Activated CD8-positive, alpha-beta memory T cell treated with anti-CD3 and anti-CD28 coated beads, Interleukin-2, amount 10 ng/mL, durations not matched to agents 7 days and 5 days (primary cell): ENCODE measurements at regions not wholly inside any gene's neighbourhood (a gene's known extent, or its start where the extent isn't known, plus 50 kb on each side); places are given as distances from the start of the nearest gene placed in this dataset.

ENCODE experiments used
- ATAC-seq: fragments of 150-1000 bp; cut with Tn5 transposase; one replicate; pipeline ENCODE4 v1.10.0; 2021; ENCODE audit warnings: moderate library complexity
- CTCF ChIA-PET: fragments of 350-600 bp; sonication (Branson Sonifier 250); formaldehyde crosslinking; loops from one replicate; lab custom pipeline; 2021; ENCODE audit warnings: antibody characterized with exemption; lab: Charles Lee
- DNase-seq: peaks from one replicate; pipeline ENCODE4 v3.0.0-alpha.2; 2020
- H3K27ac Mint-ChIP-seq: one replicate; pipeline ENCODE4 v1.8.0; 2021; ENCODE audit warnings: mild to moderate bottlenecking, mixed read lengths
- H3K27me3 Mint-ChIP-seq: one replicate; pipeline ENCODE4 v1.8.0; 2021; ENCODE audit warnings: mixed read lengths
- H3K36me3 Mint-ChIP-seq: one replicate; pipeline ENCODE4 v1.8.0; 2021; ENCODE audit warnings: mild to moderate bottlenecking, mixed read lengths
- H3K4me1 Mint-ChIP-seq: one replicate; pipeline ENCODE4 v1.8.0; 2021; ENCODE audit warnings: mixed read lengths
- H3K4me3 Mint-ChIP-seq: one replicate; pipeline ENCODE4 v1.8.0; 2021; ENCODE audit warnings: mild to moderate bottlenecking, moderate library complexity, mixed read lengths
- H3K9me3 Mint-ChIP-seq: one replicate; pipeline ENCODE4 v1.8.0; 2022; ENCODE audit warnings: low read depth, mixed read lengths

GRCh38 chr7:46993396-46993795 lies 588.5 kb downstream of the TNS3 start:
- no peaks in the 10 kb centered on the region for H3K27me3 Mint-ChIP-seq
- ATAC-seq: no peak
- no peak for DNase-seq
- no peak overlapping the region for H3K4me3 Mint-ChIP-seq
- no peaks in the 10 kb centered on the region for H3K9me3 Mint-ChIP-seq
- CTCF ChIA-PET: no interaction called here
- H3K4me1 Mint-ChIP-seq: no peaks in the 10 kb centered on the region
- H3K36me3 Mint-ChIP-seq: no peaks in the 10 kb centered on the region
- H3K27ac Mint-ChIP-seq: no peak overlapping the region

DNA sequence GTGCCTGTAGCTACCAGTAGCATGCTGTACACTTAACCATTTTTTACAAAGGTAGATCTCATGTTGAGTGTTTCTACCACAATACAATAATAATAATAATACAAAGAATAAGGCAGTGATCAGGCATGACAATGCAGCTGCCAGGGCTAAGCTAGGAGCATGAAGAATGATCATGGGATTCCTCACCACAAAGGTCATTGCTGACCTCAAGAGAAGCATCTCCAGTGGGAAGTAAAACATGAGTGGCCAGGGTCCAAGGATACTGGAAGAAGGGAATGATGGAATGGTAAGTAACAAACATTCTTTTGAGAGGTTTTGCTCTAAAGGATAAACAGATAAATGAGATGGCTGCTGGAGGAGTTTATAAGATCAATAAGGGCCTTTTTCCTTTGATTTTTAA lies 591.1 kb downstream of the TNS3 start:
- Mint-ChIP-seq H3K4me1 (no peaks in the 10 kb centered on the region), H3K4me3 (no peak overlapping the region), H3K27ac (no peak overlapping the region), H3K36me3 (no peaks in the 10 kb centered on the region), H3K27me3 (no peaks in the 10 kb centered on the region), H3K9me3 (no peaks in the 10 kb centered on the region)
- CTCF ChIA-PET: no interaction called here
- ATAC-seq: no peak
- DNase-seq: no peak

DNA sequence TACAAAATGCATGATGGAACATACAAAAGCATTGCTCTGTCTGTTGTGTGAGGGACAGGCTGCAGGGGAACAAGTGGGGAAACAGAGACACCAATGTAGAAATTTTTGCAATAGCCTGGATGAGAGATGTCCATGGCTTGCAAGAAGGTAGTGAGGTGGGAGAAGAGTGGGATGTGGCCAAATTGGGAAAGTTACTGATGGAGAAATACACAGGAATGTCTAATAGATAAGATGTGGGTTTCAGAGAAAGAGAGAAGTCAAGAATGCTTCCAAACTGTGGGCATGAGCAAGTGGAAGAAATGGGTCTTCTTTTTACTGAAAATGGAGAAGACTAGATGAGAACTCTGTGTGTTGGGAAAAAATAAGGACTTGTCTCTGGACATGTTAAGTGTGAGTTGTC lies 592.7 kb downstream of the TNS3 start:
- CTCF ChIA-PET: no interaction called here
- no peaks in the 10 kb centered on the region for H3K4me1 Mint-ChIP-seq
- no peak for DNase-seq
- no peaks in the 10 kb centered on the region for H3K27me3 Mint-ChIP-seq
- H3K4me3 Mint-ChIP-seq: no peak overlapping the region
- H3K36me3 Mint-ChIP-seq: no peaks in the 10 kb centered on the region
- no peak overlapping the region for H3K27ac Mint-ChIP-seq
- no peaks in the 10 kb centered on the region for H3K9me3 Mint-ChIP-seq
- ATAC-seq: no peak

DNA sequence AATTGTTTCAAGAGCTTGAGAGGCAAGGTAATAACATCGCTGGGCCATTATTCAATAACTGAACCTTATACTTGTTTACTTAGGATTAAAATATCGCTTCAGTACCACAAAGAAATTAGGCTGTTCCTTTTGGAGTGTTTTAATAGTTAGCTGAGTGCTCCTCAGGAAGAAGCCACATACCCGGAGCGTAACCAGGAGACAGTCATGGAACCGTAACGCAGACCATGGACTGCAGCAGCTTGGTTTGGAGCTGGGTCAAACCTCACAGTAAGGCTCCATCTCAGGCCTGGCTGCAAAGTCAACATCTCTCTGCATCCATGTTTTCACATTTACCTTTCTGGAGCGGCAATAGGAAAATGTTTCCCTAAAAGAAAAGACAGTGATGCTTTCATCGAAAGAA lies 599.0 kb downstream of the TNS3 start:
- H3K36me3 Mint-ChIP-seq: no peaks in the 10 kb centered on the region
- CTCF ChIA-PET: no interaction called here
- H3K27ac Mint-ChIP-seq: no peak overlapping the region
- H3K27me3 Mint-ChIP-seq: no peaks in the 10 kb centered on the region
- ATAC-seq (no peak), DNase-seq (no peak)
- H3K4me1 Mint-ChIP-seq: no peaks in the 10 kb centered on the region
- H3K4me3 Mint-ChIP-seq: no peak overlapping the region
- H3K9me3 Mint-ChIP-seq: no peaks in the 10 kb centered on the region

GRCh38 chr7:46979439-46979838 lies 602.5 kb downstream of the TNS3 start:
- H3K27ac Mint-ChIP-seq: no peak overlapping the region
- no peaks in the 10 kb centered on the region for H3K27me3 Mint-ChIP-seq
- H3K4me3 Mint-ChIP-seq: no peak overlapping the region
- no peaks in the 10 kb centered on the region for H3K4me1 Mint-ChIP-seq
- no peaks in the 10 kb centered on the region for H3K9me3 Mint-ChIP-seq
- no peaks in the 10 kb centered on the region for H3K36me3 Mint-ChIP-seq
- no peak for DNase-seq
- ATAC-seq: no peak
- CTCF ChIA-PET: no interaction called here

DNA sequence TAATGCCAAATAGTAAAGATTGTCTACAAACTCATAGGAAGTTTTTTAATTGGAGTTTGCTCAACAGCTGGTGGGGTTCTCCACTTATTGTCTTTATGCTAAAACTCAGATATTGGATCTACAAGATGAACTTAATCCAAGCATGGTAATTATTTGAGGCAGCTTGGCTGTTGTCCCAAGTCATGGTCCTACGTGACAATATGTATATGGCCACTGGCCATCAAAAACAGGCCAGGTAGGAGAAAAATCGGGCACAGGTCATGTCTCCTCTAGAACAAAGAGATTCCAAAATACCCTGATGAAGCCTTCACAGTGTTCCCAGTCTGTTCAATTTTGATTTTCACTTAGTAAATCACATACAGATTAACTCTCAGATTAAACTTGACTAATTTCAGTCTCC lies 606.4 kb downstream of the TNS3 start:
- Mint-ChIP-seq H3K4me3 (no peak overlapping the region), H3K4me1 (no peaks in the 10 kb centered on the region), H3K36me3 (no peaks in the 10 kb centered on the region), H3K27ac (no peak overlapping the region), H3K9me3 (peaks cover 3% of the 10 kb centered on the region), H3K27me3 (no peaks in the 10 kb centered on the region)
- DNase-seq (no peak), ATAC-seq (no peak)
- CTCF ChIA-PET: no interaction called here

DNA sequence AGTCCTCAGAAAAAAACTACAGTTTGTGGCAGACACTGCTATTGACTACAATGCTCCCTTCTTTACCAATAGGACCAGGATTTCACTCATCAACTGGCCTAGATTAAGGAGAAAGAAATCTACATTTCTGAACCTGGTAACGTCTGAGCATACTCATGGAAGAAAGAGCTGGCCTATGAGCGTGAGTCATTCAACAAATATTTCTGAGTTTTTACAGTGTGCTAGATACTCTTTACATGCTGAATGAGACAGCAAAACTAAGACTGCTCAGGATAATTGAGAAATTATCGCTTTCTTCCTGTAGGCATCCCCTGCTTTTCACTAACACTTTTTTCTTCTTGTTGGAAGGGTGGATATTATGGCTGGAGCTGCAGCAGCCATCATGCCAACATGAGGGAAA lies 609.7 kb downstream of the TNS3 start:
- H3K9me3 Mint-ChIP-seq: peaks cover 5% of the 10 kb centered on the region
- H3K36me3 Mint-ChIP-seq: no peaks in the 10 kb centered on the region
- no peak for ATAC-seq
- H3K27me3 Mint-ChIP-seq: no peaks in the 10 kb centered on the region
- H3K4me1 Mint-ChIP-seq: no peaks in the 10 kb centered on the region
- no peak for DNase-seq
- no peak overlapping the region for H3K27ac Mint-ChIP-seq
- CTCF ChIA-PET: no interaction called here
- no peak overlapping the region for H3K4me3 Mint-ChIP-seq

DNA sequence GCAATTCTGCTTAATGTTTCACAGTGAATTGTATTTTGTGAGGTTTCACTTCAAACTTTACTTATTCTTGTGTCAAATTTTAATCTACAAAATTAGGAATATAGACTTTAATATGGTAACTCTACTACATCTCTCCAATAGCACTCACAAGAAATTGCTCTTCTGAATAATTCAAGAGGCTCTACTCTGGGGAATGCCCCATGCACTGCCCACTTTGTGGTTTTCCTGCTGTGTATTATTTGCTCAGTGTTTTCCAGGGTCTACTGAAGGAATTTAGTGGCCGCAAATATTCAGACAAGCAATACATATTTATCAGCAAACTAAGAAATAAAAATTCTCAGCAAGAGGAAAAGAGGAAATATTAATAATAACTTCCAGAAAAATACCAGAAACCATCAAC lies 611.4 kb downstream of the TNS3 start:
- ATAC-seq: no peak
- H3K27me3 Mint-ChIP-seq: no peaks in the 10 kb centered on the region
- CTCF ChIA-PET: no interaction called here
- H3K4me1 Mint-ChIP-seq: no peaks in the 10 kb centered on the region
- no peak for DNase-seq
- peaks cover 5% of the 10 kb centered on the region for H3K9me3 Mint-ChIP-seq
- no peak overlapping the region for H3K27ac Mint-ChIP-seq
- no peak overlapping the region for H3K4me3 Mint-ChIP-seq
- H3K36me3 Mint-ChIP-seq: no peaks in the 10 kb centered on the region

DNA sequence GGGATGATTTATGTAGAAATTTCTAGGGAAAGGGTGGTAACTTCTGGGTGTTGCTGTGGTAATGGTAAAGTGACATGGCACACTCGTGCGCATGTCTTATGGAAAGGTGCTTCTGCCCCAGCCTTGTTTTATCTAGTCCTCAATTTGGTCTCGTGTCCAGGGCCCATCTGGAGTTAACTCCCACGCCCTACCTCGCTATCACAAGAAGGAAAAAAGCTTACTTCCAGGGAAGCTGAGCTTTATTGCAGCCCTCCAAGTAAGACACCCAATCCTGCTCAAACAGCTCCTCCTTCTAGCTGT lies 611.8 kb downstream of the TNS3 start:
- no peak overlapping the region for H3K4me3 Mint-ChIP-seq
- CTCF ChIA-PET: no interaction called here
- H3K4me1 Mint-ChIP-seq: no peaks in the 10 kb centered on the region
- H3K27ac Mint-ChIP-seq: no peak overlapping the region
- peaks cover 5% of the 10 kb centered on the region for H3K9me3 Mint-ChIP-seq
- no peak for ATAC-seq
- H3K36me3 Mint-ChIP-seq: no peaks in the 10 kb centered on the region
- H3K27me3 Mint-ChIP-seq: no peaks in the 10 kb centered on the region
- DNase-seq: no peak

GRCh38 chr7:46969303-46970130 lies 612.4 kb downstream of the TNS3 start:
- Mint-ChIP-seq H3K36me3 (no peaks in the 10 kb centered on the region), H3K4me1 (no peaks in the 10 kb centered on the region), H3K27me3 (no peaks in the 10 kb centered on the region), H3K4me3 (no peak overlapping the region), H3K9me3 (peaks cover 9% of the 10 kb centered on the region), H3K27ac (no peak overlapping the region)
- CTCF ChIA-PET: no interaction called here
- DNase-seq (no peak), ATAC-seq (no peak)

GRCh38 chr7:46968003-46968402 lies 613.9 kb downstream of the TNS3 start:
- Mint-ChIP-seq H3K36me3 (no peaks in the 10 kb centered on the region), H3K9me3 (peaks cover 9% of the 10 kb centered on the region), H3K27me3 (no peaks in the 10 kb centered on the region), H3K4me1 (no peaks in the 10 kb centered on the region), H3K4me3 (no peak overlapping the region), H3K27ac (no peak overlapping the region)
- CTCF ChIA-PET: no interaction called here
- ATAC-seq: no peak
- DNase-seq: no peak

GRCh38 chr7:46963719-46964118 lies 618.2 kb downstream of the TNS3 start:
- no peaks in the 10 kb centered on the region for H3K27me3 Mint-ChIP-seq
- H3K4me1 Mint-ChIP-seq: no peaks in the 10 kb centered on the region
- CTCF ChIA-PET: no interaction called here
- peaks cover 8% of the 10 kb centered on the region for H3K9me3 Mint-ChIP-seq
- DNase-seq: no peak
- H3K36me3 Mint-ChIP-seq: no peaks in the 10 kb centered on the region
- ATAC-seq: no peak
- H3K4me3 Mint-ChIP-seq: no peak overlapping the region
- H3K27ac Mint-ChIP-seq: no peak overlapping the region

GRCh38 chr7:46960970-46961369 lies 620.9 kb downstream of the TNS3 start:
- H3K9me3 Mint-ChIP-seq: peaks cover 6% of the 10 kb centered on the region
- H3K4me1 Mint-ChIP-seq: no peaks in the 10 kb centered on the region
- CTCF ChIA-PET: no interaction called here
- no peaks in the 10 kb centered on the region for H3K36me3 Mint-ChIP-seq
- no peak overlapping the region for H3K4me3 Mint-ChIP-seq
- DNase-seq (no peak), ATAC-seq (no peak)
- H3K27me3 Mint-ChIP-seq: no peaks in the 10 kb centered on the region
- H3K27ac Mint-ChIP-seq: no peak overlapping the region

- DNase-seq (no peak), ATAC-seq (no peak)
- Mint-ChIP-seq H3K27ac (no peak overlapping the region), H3K27me3 (no peaks in the 10 kb centered on the region), H3K4me1 (no peaks in the 10 kb centered on the region), H3K9me3 (peaks cover 2% of the 10 kb centered on the region), H3K4me3 (no peak overlapping the region), H3K36me3 (no peaks in the 10 kb centered on the region)
- CTCF ChIA-PET: no interaction called here
Observed at GRCh38 chr7:46957195-46957594, 624.7 kb downstream of the TNS3 start.

- DNase-seq (no peak), ATAC-seq (no peak)
- CTCF ChIA-PET: no interaction called here
- Mint-ChIP-seq H3K4me3 (no peak overlapping the region), H3K27ac (no peak overlapping the region), H3K36me3 (no peaks in the 10 kb centered on the region), H3K4me1 (no peaks in the 10 kb centered on the region), H3K27me3 (no peaks in the 10 kb centered on the region), H3K9me3 (no peaks in the 10 kb centered on the region)
Observed at GRCh38 chr7:46955531-46955930, 626.4 kb downstream of the TNS3 start.
